ENCODE measurements at regions not wholly inside any gene's neighbourhood (a gene's known extent, or its start where the extent isn't known, plus 50 kb on each side); places are given as distances from the start of the nearest gene placed in this dataset.

DNA sequence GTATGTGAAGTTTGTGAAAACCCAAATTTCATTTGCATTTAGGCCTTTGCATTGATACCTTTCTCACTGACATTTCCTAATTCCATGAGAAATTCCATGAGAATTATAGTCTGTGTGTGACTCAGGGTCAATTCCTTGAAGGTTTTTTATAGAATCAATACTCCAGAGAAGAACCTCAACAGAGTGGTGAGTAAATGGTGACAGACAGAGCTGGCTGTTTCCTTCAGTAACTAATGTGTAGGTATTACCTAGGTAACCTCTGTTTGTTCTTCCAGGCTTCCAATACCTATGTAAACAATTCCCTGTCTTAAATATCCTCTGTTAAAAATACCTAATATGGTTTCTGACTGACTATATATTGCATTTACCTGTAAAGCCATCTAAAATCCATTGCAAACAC lies 117.0 kb downstream of the TTC8 start:
- CTCF ChIA-PET = interaction anchor here (0.6 kb wide), 1 partner anchor 10 kb away, joined by 5 read pairs; no protein-coding TSS in a partner anchor

More for the DNA sequence above, 117.0 kb downstream of the TTC8 start:
- Histone ChIP-seq H3K56ac (ENCODE audit: extremely low read depth, insufficient read depth, low read length) (no peak overlapping the region), H2BK5ac (ENCODE audit: low read depth, low read length, poor library complexity, severe bottlenecking) (no peak overlapping the region), H3K9me3 (ENCODE audit: control insufficient read depth, insufficient read depth, low read length) (no peaks in the 10 kb centered on the region; the same call in 1 of the 2 replicates), H4K91ac (ENCODE audit: insufficient read depth, low read depth, low read length) (no peak overlapping the region), H3K27me3 (ENCODE audit: control insufficient read depth, insufficient read depth, low read length) (peaks cover 5% of the 10 kb centered on the region; the same call in 1 of the 2 replicates), H2AFZ (replicated peaks; ENCODE audit: low read length, poor library complexity) (no peak overlapping the region), H2BK15ac (ENCODE audit: low read depth, low read length) (no peak overlapping the region), H2BK20ac (ENCODE audit: low read depth, low read length) (no peak overlapping the region), H2AK5ac (ENCODE audit: low read depth, low read length) (no peak overlapping the region), H4K20me1 (ENCODE audit: insufficient read depth, low read length) (no peaks in the 10 kb centered on the region), H3K18ac (ENCODE audit: low read depth, low read length) (no peak overlapping the region), H3K27ac (ENCODE audit: insufficient read depth, low read length) (no peak overlapping the region), H3K14ac (replicated peaks; ENCODE audit: low read depth, low read length) (no peak overlapping the region), H3K9ac (ENCODE audit: low read depth, low read length) (no peak overlapping the region), H3K4me2 (ENCODE audit: low read depth, low read length) (no peak overlapping the region), H4K8ac (ENCODE audit: low read depth in 2 of 2, low read length in 2 of 2) (no peak overlapping the region), H3K4me1 (ENCODE audit: control insufficient read depth, insufficient read depth, low read length) (peaks cover 2% of the 10 kb centered on the region; the same call in 1 of the 2 replicates), H3K9me1 (ENCODE audit: insufficient read depth, low read length) (no peaks in the 10 kb centered on the region; the same call in 1 of the 2 replicates), H3K4ac (ENCODE audit: low read depth, low read length) (no peak overlapping the region), H2AK9ac (replicated peaks; ENCODE audit: low read depth, low read length, poor library complexity) (no peak overlapping the region), H3K79me1 (ENCODE audit: low read depth in 1 of 2, low read length in 2 of 2) (no peaks in the 10 kb centered on the region), H4K5ac (ENCODE audit: low read depth, low read length) (no peak overlapping the region), H2BK120ac (ENCODE audit: low read depth, low read length) (no peak overlapping the region), H3K36me3 (ENCODE audit: control insufficient read depth, insufficient read depth, low read length) (no peaks in the 10 kb centered on the region), H3K4me3 (ENCODE audit: insufficient read depth, low read depth, low read length) (no peak overlapping the region), H3K23ac (ENCODE audit: low read depth, low read length) (no peak overlapping the region)
- no peak for ATAC-seq (ENCODE audit: low read depth)
- intact Hi-C loops (cut with micrococcal nuclease) = no loop called here
- POLR2A ChIA-PET (ENCODE audit: unreplicated experiment) = no interaction called here
- in situ Hi-C loops (cut with MboI; ENCODE audit: low sequenced_read_pairs) = no loop called here
- no peak for DNase-seq
- no TSS peak for BruUV-seq (replicated peaks)
- TF ChIP-seq NFE2L2 (IDR thresholded peaks at IDR 0.05; ENCODE audit: low read depth, low read length) (no peak), RCOR1 (IDR thresholded peaks at IDR 0.05; ENCODE audit: insufficient replicate concordance, low read length) (no peak), CTCF (conservative IDR thresholded peaks at IDR 0.05; ENCODE audit: low read depth, low read length) (no peak), CHD1 (IDR thresholded peaks at IDR 0.05; ENCODE audit: low read depth, low read length) (no peak), MXI1 (IDR thresholded peaks at IDR 0.05; ENCODE audit: borderline replicate concordance, low read depth, low read length) (no peak), ELK1 (IDR thresholded peaks at IDR 0.05; ENCODE audit: borderline replicate concordance, low read depth, low read length) (no peak), CEBPB (IDR thresholded peaks at IDR 0.05; ENCODE audit: low read depth, low read length) (no peak), MAZ (IDR thresholded peaks at IDR 0.05; ENCODE audit: borderline replicate concordance, low read depth, low read length) (no peak)
- TF ChIP-seq, protein P1, sequence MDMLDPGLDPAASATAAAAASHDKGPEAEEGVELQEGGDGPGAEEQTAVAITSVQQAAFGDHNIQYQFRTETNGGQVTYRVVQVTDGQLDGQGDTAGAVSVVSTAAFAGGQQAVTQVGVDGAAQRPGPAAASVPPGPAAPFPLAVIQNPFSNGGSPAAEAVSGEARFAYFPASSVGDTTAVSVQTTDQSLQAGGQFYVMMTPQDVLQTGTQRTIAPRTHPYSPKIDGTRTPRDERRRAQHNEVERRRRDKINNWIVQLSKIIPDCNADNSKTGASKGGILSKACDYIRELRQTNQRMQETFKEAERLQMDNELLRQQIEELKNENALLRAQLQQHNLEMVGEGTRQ (IDR thresholded peaks at IDR 0.05; ENCODE audit: low read depth, low read length) = no peak
- dilution Hi-C loops (cut with HindIII; ENCODE audit: low sequenced_read_pairs, unreplicated experiment) = no loop called here

Data from IMR-90 (cell line).